ENCODE measurements at regions not wholly inside any gene's neighbourhood (a gene's known extent, or its start where the extent isn't known, plus 50 kb on each side); places are given as distances from the start of the nearest gene placed in this dataset.

- no peak for TF ChIP-seq CTCF (IDR thresholded peaks at IDR 0.05; ENCODE audit: low read length, missing control alignments)
- DNase-seq (ENCODE audit: low read depth), result no peak
- H3K4me3 ChIP-seq (replicated peaks; ENCODE audit: low read depth, low read length), result no peak overlapping the region
Observed at GRCh38 chr18:77481541-77481940, 231.9 kb downstream of the GALR1 start.

GRCh38 chr18:77482190-77483085, 232.8 kb downstream of the GALR1 start:
- no peak for TF ChIP-seq CTCF (IDR thresholded peaks at IDR 0.05; ENCODE audit: low read length, missing control alignments)
- no peak for DNase-seq (ENCODE audit: low read depth)
- no peak overlapping the region for H3K4me3 ChIP-seq (replicated peaks; ENCODE audit: low read depth, low read length)

GRCh38 chr18:77486985-77487384, 237.3 kb downstream of the GALR1 start:
- no peak for TF ChIP-seq CTCF (IDR thresholded peaks at IDR 0.05; ENCODE audit: low read length, missing control alignments)
- H3K4me3 ChIP-seq (replicated peaks; ENCODE audit: low read depth, low read length), result no peak overlapping the region

GRCh38 chr18:77487951-77488740, 238.5 kb downstream of the GALR1 start:
- no peak for DNase-seq (ENCODE audit: low read depth)
- no peak for TF ChIP-seq CTCF (IDR thresholded peaks at IDR 0.05; ENCODE audit: low read length, missing control alignments)
- H3K4me3 ChIP-seq (replicated peaks; ENCODE audit: low read depth, low read length), result no peak overlapping the region

More at GRCh38 chr18:77486985-77487384, 237.3 kb downstream of the GALR1 start:
- peak; percentile 5 for DNase-seq (ENCODE audit: low read depth)

- no peak for DNase-seq (ENCODE audit: low read depth)
- no peak for TF ChIP-seq CTCF (IDR thresholded peaks at IDR 0.05; ENCODE audit: low read length, missing control alignments)
- no peak overlapping the region for H3K4me3 ChIP-seq (replicated peaks; ENCODE audit: low read depth, low read length)
Observed at GRCh38 chr18:77495079-77495478, 245.4 kb downstream of the GALR1 start.

GRCh38 chr18:77495982-77496690, 246.5 kb downstream of the GALR1 start:
- no peak for TF ChIP-seq CTCF (IDR thresholded peaks at IDR 0.05; ENCODE audit: low read length, missing control alignments)
- no peak overlapping the region for H3K4me3 ChIP-seq (replicated peaks; ENCODE audit: low read depth, low read length)
- no peak for DNase-seq (ENCODE audit: low read depth)

Data from fibroblast of pulmonary artery (primary cell).